ENCODE measurements at regions not wholly inside any gene's neighbourhood (a gene's known extent, or its start where the extent isn't known, plus 50 kb on each side); places are given as distances from the start of the nearest gene placed in this dataset.

DNA sequence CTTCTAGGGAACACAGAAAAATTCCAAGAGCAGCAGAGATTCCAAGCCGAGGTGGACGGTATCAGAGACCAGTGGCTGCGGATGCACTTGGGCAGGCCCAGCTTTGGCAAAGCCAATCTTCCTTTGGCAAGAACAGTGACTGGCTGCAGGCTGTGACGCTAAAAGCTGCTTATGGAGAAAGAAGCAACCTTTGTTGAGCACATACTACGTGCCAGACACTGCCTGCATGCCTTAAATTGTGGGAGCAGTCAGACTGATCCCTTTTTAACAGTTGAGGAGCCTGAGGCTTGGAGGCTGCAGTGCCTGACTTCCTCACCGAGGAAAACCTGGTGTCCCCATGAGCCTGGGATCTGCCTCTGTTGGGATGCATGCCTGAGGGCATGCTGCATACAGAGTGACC, 69.0 kb upstream of the AMZ2 start:
- Histone ChIP-seq H3K9ac (ENCODE audit: low read length) (no peak overlapping the region), H2AFZ (ENCODE audit: low read depth, low read length) (no peak overlapping the region), H3K4me1 (ENCODE audit: control insufficient read depth, insufficient read depth, low read depth, low read length) (peaks cover 13% of the 10 kb centered on the region), H2AK5ac (ENCODE audit: low read length, severe bottlenecking) (no peak overlapping the region), H3K4ac (ENCODE audit: low read depth in 1 of 2, low read length in 2 of 2) (no peak overlapping the region), H3K27me3 (ENCODE audit: control insufficient read depth in 1 of 2, insufficient read depth in 1 of 2, low read length in 2 of 2) (no peaks in the 10 kb centered on the region), H3K4me2 (ENCODE audit: low read length, poor library complexity, severe bottlenecking) (no peak overlapping the region), H4K91ac (ENCODE audit: low read length) (no peak overlapping the region), H2BK120ac (ENCODE audit: low read depth, low read length) (no peak overlapping the region), H2BK12ac (ENCODE audit: low read length in 2 of 2) (no peak overlapping the region), H3K4me3 (ENCODE audit: insufficient read depth in 1 of 2, low read depth in 1 of 2, low read length in 2 of 2) (no peak overlapping the region), H3K36me3 (ENCODE audit: control insufficient read depth in 1 of 2, insufficient read depth in 2 of 2, low read depth in 1 of 2, low read length in 2 of 2) (peaks cover 0 to 5% of the 10 kb centered on the region in 2 experiments), H3K14ac (ENCODE audit: low read length in 2 of 2) (no peak overlapping the region), H3K18ac (ENCODE audit: low read depth in 1 of 2, low read length in 2 of 2) (no peak overlapping the region), H4K8ac (ENCODE audit: low read length) (no peak overlapping the region), H3K9me3 (ENCODE audit: control insufficient read depth, low read length) (no peaks in the 10 kb centered on the region), H3K23ac (ENCODE audit: low read length in 2 of 2) (no peak overlapping the region), H2BK5ac (ENCODE audit: low read depth, low read length, poor library complexity, severe bottlenecking) (no peak overlapping the region), H3K27ac (ENCODE audit: low read length, poor library complexity, severe bottlenecking) (no peak overlapping the region), H2BK15ac (ENCODE audit: low read depth, poor library complexity, severe bottlenecking) (no peak overlapping the region), H3K79me1 (replicated peaks; ENCODE audit: low read length, poor library complexity, severe bottlenecking) (no peaks in the 10 kb centered on the region)
- 87% methylated on average over 6 of the region's 6 CpGs for WGBS
- DNase-seq, result no peak

DNA sequence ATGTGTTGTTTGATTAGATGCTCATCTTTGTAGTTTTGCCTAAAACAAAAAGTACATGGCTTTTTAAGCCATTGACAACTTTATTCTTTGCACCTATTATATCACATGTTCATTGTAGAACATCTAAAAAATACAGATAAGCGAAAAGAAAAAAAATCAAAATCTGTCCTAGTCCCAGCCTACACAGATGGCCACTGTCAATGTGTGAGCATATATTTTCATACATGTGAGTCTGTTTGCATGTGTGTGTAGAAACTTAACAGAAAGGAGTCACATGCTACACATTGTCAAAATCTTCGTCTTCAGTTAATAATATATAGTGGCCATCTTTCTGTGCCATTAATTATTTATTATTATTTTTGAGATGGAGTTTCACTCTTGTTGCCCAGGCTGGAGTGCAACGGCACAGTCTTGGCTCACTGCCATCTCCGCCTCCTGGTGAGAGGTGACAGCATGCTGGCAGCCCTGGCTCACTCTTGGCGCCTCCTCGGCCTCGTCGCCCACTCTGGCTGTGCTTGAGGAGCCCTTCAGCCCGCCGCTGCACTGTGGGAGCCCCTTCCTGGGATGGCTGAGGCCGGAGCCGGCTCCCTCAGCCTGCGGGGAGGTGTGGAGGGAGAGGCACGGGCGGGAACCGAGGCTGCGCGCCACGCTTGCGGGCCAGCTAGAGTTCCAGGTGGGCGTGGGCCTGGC, 68.5 kb upstream of the AMZ2 start:
- Histone ChIP-seq H3K4me1 (ENCODE audit: control insufficient read depth, insufficient read depth, low read depth, low read length) (peaks cover 18% of the 10 kb centered on the region), H3K36me3 (ENCODE audit: control insufficient read depth in 1 of 2, insufficient read depth in 2 of 2, low read depth in 1 of 2, low read length in 2 of 2) (peaks cover 0 to 5% of the 10 kb centered on the region in 2 experiments), H4K8ac (ENCODE audit: low read length) (no peak overlapping the region), H3K27ac (ENCODE audit: low read length, poor library complexity, severe bottlenecking) (no peak overlapping the region), H3K18ac (ENCODE audit: low read depth in 1 of 2, low read length in 2 of 2) (no peak overlapping the region), H2AFZ (ENCODE audit: low read depth, low read length) (no peak overlapping the region), H3K27me3 (ENCODE audit: control insufficient read depth in 1 of 2, insufficient read depth in 1 of 2, low read length in 2 of 2) (no peaks in the 10 kb centered on the region), H3K9me3 (ENCODE audit: control insufficient read depth, low read length) (no peaks in the 10 kb centered on the region), H3K9ac (ENCODE audit: low read length) (no peak overlapping the region), H2BK15ac (ENCODE audit: low read depth, poor library complexity, severe bottlenecking) (no peak overlapping the region), H3K79me1 (replicated peaks; ENCODE audit: low read length, poor library complexity, severe bottlenecking) (no peaks in the 10 kb centered on the region), H2AK5ac (ENCODE audit: low read length, severe bottlenecking) (no peak overlapping the region), H3K14ac (ENCODE audit: low read length in 2 of 2) (no peak overlapping the region), H3K4ac (ENCODE audit: low read depth in 1 of 2, low read length in 2 of 2) (no peak overlapping the region), H4K91ac (ENCODE audit: low read length) (no peak overlapping the region), H2BK12ac (ENCODE audit: low read length in 2 of 2) (no peak overlapping the region), H3K23ac (ENCODE audit: low read length in 2 of 2) (no peak overlapping the region), H2BK120ac (ENCODE audit: low read depth, low read length) (no peak overlapping the region), H3K4me3 (ENCODE audit: insufficient read depth in 1 of 2, low read depth in 1 of 2, low read length in 2 of 2) (no peak overlapping the region), H3K4me2 (ENCODE audit: low read length, poor library complexity, severe bottlenecking) (no peak overlapping the region), H2BK5ac (ENCODE audit: low read depth, low read length, poor library complexity, severe bottlenecking) (no peak overlapping the region)
- 96% methylated on average over 20 of the region's 21 CpGs for WGBS
- no peak for DNase-seq

DNA sequence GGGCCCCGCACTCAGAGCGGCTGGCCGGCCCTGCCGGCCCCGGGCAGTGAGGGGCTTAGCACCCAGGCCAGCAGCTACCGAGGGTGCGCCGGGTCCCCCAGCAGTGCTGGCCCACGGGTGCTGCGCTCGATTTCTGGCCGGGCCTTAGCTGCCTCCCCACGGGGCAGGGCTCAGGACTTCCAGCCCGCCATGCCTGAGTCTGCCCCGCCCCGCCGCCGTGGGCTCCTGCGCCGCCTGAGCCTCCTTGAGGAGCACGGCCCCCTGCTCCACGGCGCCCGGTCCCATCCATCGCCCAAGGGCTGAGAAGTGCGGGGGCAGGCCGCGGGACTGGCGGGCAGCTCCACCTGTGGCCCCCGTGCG, 67.9 kb upstream of the AMZ2 start:
- no peak overlapping the region for H2BK12ac ChIP-seq (ENCODE audit: low read length in 2 of 2)
- WGBS, result 98% methylated on average over 29 of the region's 31 CpGs
- peaks cover 19% of the 10 kb centered on the region for H3K4me1 ChIP-seq (ENCODE audit: control insufficient read depth, insufficient read depth, low read depth, low read length)
- no peaks in the 10 kb centered on the region for H3K27me3 ChIP-seq (ENCODE audit: control insufficient read depth in 1 of 2, insufficient read depth in 1 of 2, low read length in 2 of 2)
- no peak overlapping the region for H2BK15ac ChIP-seq (ENCODE audit: low read depth, poor library complexity, severe bottlenecking)
- H3K4me2 ChIP-seq (ENCODE audit: low read length, poor library complexity, severe bottlenecking), result no peak overlapping the region
- H3K14ac ChIP-seq (ENCODE audit: low read length in 2 of 2), result no peak overlapping the region
- no peak overlapping the region for H2BK120ac ChIP-seq (ENCODE audit: low read depth, low read length)
- no peak overlapping the region for H3K23ac ChIP-seq (ENCODE audit: low read length in 2 of 2)
- H3K9me3 ChIP-seq (ENCODE audit: control insufficient read depth, low read length), result no peaks in the 10 kb centered on the region
- no peak overlapping the region for H3K4ac ChIP-seq (ENCODE audit: low read depth in 1 of 2, low read length in 2 of 2)
- H4K91ac ChIP-seq (ENCODE audit: low read length), result peak overlapping the region; percentile 74
- no peak for DNase-seq
- no peak overlapping the region for H3K27ac ChIP-seq (ENCODE audit: low read length, poor library complexity, severe bottlenecking)
- no peak overlapping the region for H2BK5ac ChIP-seq (ENCODE audit: low read depth, low read length, poor library complexity, severe bottlenecking)
- H3K9ac ChIP-seq (ENCODE audit: low read length), result no peak overlapping the region
- no peak overlapping the region for H3K4me3 ChIP-seq (ENCODE audit: insufficient read depth in 1 of 2, low read depth in 1 of 2, low read length in 2 of 2)
- no peak overlapping the region for H2AK5ac ChIP-seq (ENCODE audit: low read length, severe bottlenecking)
- H3K36me3 ChIP-seq (ENCODE audit: control insufficient read depth in 1 of 2, insufficient read depth in 2 of 2, low read depth in 1 of 2, low read length in 2 of 2), result peaks cover 0 to 5% of the 10 kb centered on the region in 2 experiments
- H3K18ac ChIP-seq (ENCODE audit: low read depth in 1 of 2, low read length in 2 of 2), result no peak overlapping the region
- H2AFZ ChIP-seq (ENCODE audit: low read depth, low read length), result no peak overlapping the region
- no peak overlapping the region for H4K8ac ChIP-seq (ENCODE audit: low read length)
- no peaks in the 10 kb centered on the region for H3K79me1 ChIP-seq (replicated peaks; ENCODE audit: low read length, poor library complexity, severe bottlenecking)

DNA sequence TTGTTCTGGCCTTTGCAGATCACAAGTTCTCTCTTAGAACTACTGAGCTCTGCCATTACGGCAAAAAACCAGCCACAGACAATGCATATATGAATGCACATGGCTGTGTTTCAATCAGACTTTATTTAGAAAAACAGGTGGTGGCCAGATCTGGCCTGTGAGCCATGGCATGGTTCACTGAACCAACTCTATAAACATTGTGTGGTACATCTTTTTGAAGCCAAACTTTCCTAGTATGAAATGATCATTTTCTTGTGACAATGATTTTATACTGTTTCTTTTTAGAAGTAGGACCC, 65.9 kb upstream of the AMZ2 start:
- Histone ChIP-seq H3K14ac (ENCODE audit: low read length in 2 of 2) (no peak overlapping the region), H2BK12ac (ENCODE audit: low read length in 2 of 2) (no peak overlapping the region), H3K36me3 (ENCODE audit: control insufficient read depth in 1 of 2, insufficient read depth in 2 of 2, low read depth in 1 of 2, low read length in 2 of 2) (peaks cover 0 to 5% of the 10 kb centered on the region in 2 experiments), H2BK5ac (ENCODE audit: low read depth, low read length, poor library complexity, severe bottlenecking) (no peak overlapping the region), H3K4me2 (ENCODE audit: low read length, poor library complexity, severe bottlenecking) (no peak overlapping the region), H3K18ac (ENCODE audit: low read depth in 1 of 2, low read length in 2 of 2) (no peak overlapping the region), H3K4me1 (ENCODE audit: control insufficient read depth, insufficient read depth, low read depth, low read length) (peaks cover 14% of the 10 kb centered on the region), H4K8ac (ENCODE audit: low read length) (no peak overlapping the region), H3K9ac (ENCODE audit: low read length) (no peak overlapping the region), H3K9me3 (ENCODE audit: control insufficient read depth, low read length) (no peaks in the 10 kb centered on the region), H3K23ac (ENCODE audit: low read length in 2 of 2) (no peak overlapping the region), H3K27me3 (ENCODE audit: control insufficient read depth in 1 of 2, insufficient read depth in 1 of 2, low read length in 2 of 2) (no peaks in the 10 kb centered on the region), H2AFZ (ENCODE audit: low read depth, low read length) (no peak overlapping the region), H3K4ac (ENCODE audit: low read depth in 1 of 2, low read length in 2 of 2) (no peak overlapping the region), H2AK5ac (ENCODE audit: low read length, severe bottlenecking) (no peak overlapping the region), H4K91ac (ENCODE audit: low read length) (no peak overlapping the region), H2BK120ac (ENCODE audit: low read depth, low read length) (no peak overlapping the region), H3K79me1 (replicated peaks; ENCODE audit: low read length, poor library complexity, severe bottlenecking) (no peaks in the 10 kb centered on the region), H2BK15ac (ENCODE audit: low read depth, poor library complexity, severe bottlenecking) (no peak overlapping the region), H3K27ac (ENCODE audit: low read length, poor library complexity, severe bottlenecking) (no peak overlapping the region), H3K4me3 (ENCODE audit: insufficient read depth in 1 of 2, low read depth in 1 of 2, low read length in 2 of 2) (no peak overlapping the region)
- no CpG with 5 or more reads among the region's 1 CpG for WGBS
- no peak for DNase-seq

Measured in mesenchymal stem cell (in vitro differentiated cells and primary cell).